ENCODE measurements at regions not wholly inside any gene's neighbourhood (a gene's known extent, or its start where the extent isn't known, plus 50 kb on each side); places are given as distances from the start of the nearest gene placed in this dataset.

GRCh38 chr2:204089574-204089973, 153.0 kb downstream of the ICOS start:
- 77 to 83% methylated on average over 4 of the region's 4 CpGs for WGBS, 2 donors

GRCh38 chr2:204090021-204090420, 153.5 kb downstream of the ICOS start:
- H3K9me3 ChIP-seq, result peaks cover 0 to 7% (median 0%) of the 10 kb centered on the region in 3 donors
- H3K27me3 ChIP-seq, result no peaks in the 10 kb centered on the region
- TF ChIP-seq POLR2A (IDR thresholded peaks at IDR 0.05), result no peak
- no peak for TF ChIP-seq CTCF (IDR thresholded peaks at IDR 0.05)
- no peaks in the 10 kb centered on the region for H3K36me3 ChIP-seq
- H3K4me1 ChIP-seq, result no peaks in the 10 kb centered on the region
- no peak overlapping the region for H3K27ac ChIP-seq
- intact Hi-C loops (cut with DNase I), result no loop called here
- H3K4me3 ChIP-seq, result no peak overlapping the region
- 57 to 60% methylated on average over 3 of the region's 3 CpGs for WGBS, 2 donors
- no peak for DNase-seq

More at GRCh38 chr2:204089574-204089973, 153.0 kb downstream of the ICOS start:
- no peak for DNase-seq
- Histone ChIP-seq H3K27me3 (no peaks in the 10 kb centered on the region), H3K36me3 (no peaks in the 10 kb centered on the region), H3K4me1 (no peaks in the 10 kb centered on the region), H3K9me3 (peaks cover 0 to 7% (median 0%) of the 10 kb centered on the region in 3 donors), H3K27ac (no peak overlapping the region), H3K4me3 (no peak overlapping the region)
- intact Hi-C loops (cut with DNase I), result no loop called here
- TF ChIP-seq POLR2A (IDR thresholded peaks at IDR 0.05) (no peak), CTCF (IDR thresholded peaks at IDR 0.05) (no peak)

GRCh38 chr2:204104811-204105210, 168.2 kb downstream of the ICOS start:
- no peaks in the 10 kb centered on the region for H3K36me3 ChIP-seq
- TF ChIP-seq CTCF (IDR thresholded peaks at IDR 0.05), result no peak
- no peak for TF ChIP-seq POLR2A (IDR thresholded peaks at IDR 0.05)
- H3K4me1 ChIP-seq, result peaks cover 0 to 16% (median 2%) of the 10 kb centered on the region in 3 donors
- no peak overlapping the region for H3K27ac ChIP-seq
- no peaks in the 10 kb centered on the region for H3K27me3 ChIP-seq
- intact Hi-C loops (cut with DNase I), result no loop called here
- WGBS, 2 donors, result 86 to 88% methylated on average over 4 of the region's 4 CpGs
- no peak overlapping the region for H3K4me3 ChIP-seq
- H3K9me3 ChIP-seq, result no peaks in the 10 kb centered on the region
- no peak for DNase-seq

- no peaks in the 10 kb centered on the region for H3K36me3 ChIP-seq
- no peak for DNase-seq
- WGBS, 2 donors, result 25 to 33% methylated on average over 3 of the region's 3 CpGs
- H3K9me3 ChIP-seq, result no peaks in the 10 kb centered on the region
- intact Hi-C loops (cut with DNase I), result no loop called here
- H3K27ac ChIP-seq, result no peak overlapping the region
- no peak overlapping the region for H3K4me3 ChIP-seq
- no peaks in the 10 kb centered on the region for H3K27me3 ChIP-seq
- H3K4me1 ChIP-seq, result peaks cover 0 to 40% (median 15%) of the 10 kb centered on the region in 3 donors
- TF ChIP-seq POLR2A (IDR thresholded peaks at IDR 0.05), result no peak
- TF ChIP-seq CTCF (IDR thresholded peaks at IDR 0.05), result peak in 3 of 6 experiments; percentile 30 to 47 (median 33)
Measured at GRCh38 chr2:204108330-204108751, 171.8 kb downstream of the ICOS start.

GRCh38 chr2:204108781-204109295, 172.3 kb downstream of the ICOS start:
- TF ChIP-seq POLR2A (IDR thresholded peaks at IDR 0.05) (no peak), CTCF (IDR thresholded peaks at IDR 0.05) (no peak)
- H3K4me1 ChIP-seq, result peaks cover 0 to 42% (median 15%) of the 10 kb centered on the region in 3 donors
- H3K9me3 ChIP-seq, result no peaks in the 10 kb centered on the region
- intact Hi-C loops (cut with DNase I), result no loop called here
- 60 to 68% methylated on average over 9 of the region's 9 CpGs for WGBS, 2 donors
- H3K4me3 ChIP-seq, result no peak overlapping the region
- H3K27ac ChIP-seq, result peak overlapping the region in 1 of 4 donors; percentile 8
- no peaks in the 10 kb centered on the region for H3K36me3 ChIP-seq
- DNase-seq, result no peak
- no peaks in the 10 kb centered on the region for H3K27me3 ChIP-seq
